H4 (cell line): ENCODE measurements at regions not wholly inside any gene's neighbourhood (a gene's known extent, or its start where the extent isn't known, plus 50 kb on each side); places are given as distances from the start of the nearest gene placed in this dataset.
"Not testable (repeated sequence)": the region's sequence is repeated elsewhere in the genome, so short reads cannot be mapped to it uniquely, and the experiment has no call there.

Source experiments
- DNase-seq: peaks from one replicate; pipeline ENCODE4 v3.0.0-alpha.2; 2015; ENCODE audit warnings: low spot score

DNA sequence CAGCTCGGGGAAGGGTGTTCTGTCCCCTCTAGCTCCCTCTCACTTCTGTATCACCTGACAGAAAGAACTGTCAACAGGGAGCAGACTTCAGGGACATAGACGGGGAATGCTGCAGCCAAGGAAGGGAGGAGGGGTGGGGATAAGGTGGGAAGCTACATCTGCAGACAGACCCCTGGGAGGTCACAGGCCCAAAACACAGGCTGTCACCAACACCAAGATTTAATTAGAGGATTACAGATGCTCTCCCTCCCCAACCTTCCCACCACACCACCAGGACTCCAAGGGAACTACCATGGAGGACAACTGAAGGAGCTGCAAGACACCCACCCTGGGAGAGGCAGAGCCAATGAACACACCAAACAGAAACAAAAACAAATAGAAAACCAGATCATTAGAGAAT is 425.2 kb upstream of the VSTM2A start:
- DNase-seq = no peak

DNA sequence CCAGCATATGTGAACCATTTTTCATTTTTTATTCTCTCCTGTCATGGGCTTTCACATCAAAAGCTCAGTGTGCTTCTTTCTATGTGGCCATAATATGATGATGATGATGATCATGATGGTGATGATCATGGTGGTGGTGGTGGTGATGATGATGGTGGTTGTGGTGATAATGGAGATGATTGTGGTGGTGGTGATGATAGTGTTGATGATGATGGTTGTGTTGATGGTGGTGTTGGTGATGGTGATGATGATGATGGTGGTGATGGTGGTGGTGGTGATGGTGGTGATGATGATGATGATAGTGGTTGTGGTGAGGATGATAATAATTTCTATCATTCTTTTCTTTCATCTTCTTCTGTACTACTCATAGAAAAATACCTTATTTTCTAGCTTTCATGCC is 413.1 kb upstream of the VSTM2A start:
- no peak for DNase-seq

DNA sequence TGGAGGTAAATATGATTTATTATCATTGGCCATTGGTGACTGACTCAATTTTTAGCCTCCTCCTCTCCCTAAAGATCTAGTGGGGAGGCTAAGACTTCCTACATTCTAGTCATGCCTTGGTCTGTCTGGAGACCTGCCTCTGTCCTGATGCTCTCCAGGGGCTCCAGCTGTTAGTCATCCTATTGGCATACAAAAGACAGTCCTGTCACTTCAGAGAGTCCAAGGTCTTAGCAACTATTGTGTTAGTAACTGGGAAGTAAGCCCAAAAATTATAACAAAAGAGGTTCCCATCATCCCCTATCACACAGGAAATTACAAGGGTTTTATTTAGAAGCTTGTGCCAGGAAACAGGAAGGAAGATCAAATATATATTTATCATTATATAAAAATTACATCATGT is 400.6 kb upstream of the VSTM2A start:
- no peak for DNase-seq

DNA sequence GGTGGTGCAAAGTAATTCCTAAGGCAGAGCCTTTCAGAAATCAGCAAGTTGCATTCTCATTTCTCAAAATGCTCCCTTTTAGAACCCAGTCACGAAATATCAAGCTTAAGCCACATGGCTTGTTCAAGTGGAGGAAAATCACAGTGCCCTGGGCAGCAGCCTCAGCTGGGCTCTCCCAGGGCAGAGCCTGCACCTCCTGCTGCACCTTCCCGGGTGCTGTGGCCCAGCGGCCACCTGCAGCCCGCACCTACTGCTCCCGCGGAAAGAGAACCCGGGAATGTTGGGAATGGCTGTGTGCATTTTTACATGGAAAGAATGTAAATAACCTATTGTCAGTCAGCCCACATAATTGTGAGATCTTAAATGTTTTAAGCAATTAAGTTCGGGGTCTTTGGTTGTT is 396.5 kb upstream of the VSTM2A start:
- no peak for DNase-seq

DNA sequence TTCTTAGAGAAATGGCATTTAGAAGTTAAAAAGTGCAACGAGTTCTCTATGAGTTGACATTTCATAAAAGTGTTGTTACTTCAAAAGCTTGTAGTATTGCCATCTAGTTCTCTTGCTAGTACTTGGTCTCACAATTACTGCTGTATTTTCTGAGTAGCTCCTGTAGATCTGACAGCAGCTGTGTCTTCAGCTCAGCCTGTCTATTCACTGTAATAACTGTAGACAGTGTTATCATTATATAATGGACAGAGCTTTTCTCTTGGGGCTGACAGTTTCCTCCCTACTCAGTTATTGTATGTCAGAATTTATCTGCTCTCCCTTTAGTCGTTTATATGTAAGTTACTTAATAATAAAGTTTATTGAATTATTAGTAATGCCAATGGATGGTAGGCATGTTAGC is 388.7 kb upstream of the VSTM2A start:
- DNase-seq = no peak

DNA sequence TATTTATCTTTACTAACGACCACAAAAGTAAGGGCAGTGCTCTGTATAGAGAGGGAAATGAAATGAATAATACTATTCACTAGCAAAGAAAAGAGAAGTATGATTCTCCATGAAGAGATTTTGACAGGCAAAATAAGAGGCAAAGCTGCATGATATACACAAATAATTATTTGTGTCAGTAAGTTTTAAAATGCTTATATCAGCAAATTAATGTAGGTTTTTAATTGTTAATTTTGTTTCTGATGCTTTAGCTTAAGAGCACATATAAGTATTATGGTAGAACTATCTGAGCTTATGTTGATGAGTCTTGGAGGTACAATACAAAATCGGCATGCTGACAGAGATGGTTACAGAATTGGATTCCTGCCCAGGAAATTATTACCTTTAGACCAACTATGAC is 383.1 kb upstream of the VSTM2A start:
- DNase-seq = no peak

DNA sequence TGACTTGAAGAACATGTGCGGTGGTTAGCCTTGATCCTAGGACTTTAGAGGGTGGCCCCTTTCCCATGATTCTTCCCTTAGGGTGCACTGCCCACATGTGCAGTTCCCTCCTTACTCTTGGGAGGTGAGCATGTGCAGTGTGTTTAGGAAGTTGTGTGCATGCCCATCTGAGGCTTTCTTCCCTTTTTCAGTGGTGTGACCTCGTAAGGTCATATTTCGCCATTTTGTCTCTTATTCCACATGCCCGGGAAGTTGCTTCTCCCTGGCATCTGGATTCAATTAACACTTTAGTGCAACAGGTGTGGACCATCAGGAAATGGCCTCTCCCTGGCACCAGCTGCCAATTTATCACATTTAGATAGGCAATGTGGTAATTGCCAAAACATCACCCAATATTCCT is 380.6 kb upstream of the VSTM2A start:
- no peak for DNase-seq

DNA sequence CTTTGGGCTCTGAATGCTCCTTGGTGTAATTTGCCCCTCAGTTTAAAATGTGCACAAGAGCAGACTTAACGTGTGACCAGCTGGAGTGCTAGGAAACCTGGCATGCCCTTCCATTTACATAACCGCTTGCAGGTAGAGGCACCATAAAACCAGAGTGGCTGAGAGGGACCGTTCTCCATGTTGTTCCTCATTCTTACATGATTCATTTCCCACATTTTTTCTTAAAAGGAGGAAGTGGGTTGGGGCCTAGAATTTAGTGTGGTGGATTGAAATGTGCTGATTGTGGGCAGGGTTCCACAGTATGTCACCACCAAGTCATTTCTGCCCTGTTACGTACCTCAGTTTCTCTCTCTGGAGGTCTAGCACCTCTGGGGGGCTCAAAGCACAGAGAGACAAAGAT is 375.8 kb upstream of the VSTM2A start:
- no peak for DNase-seq

DNA sequence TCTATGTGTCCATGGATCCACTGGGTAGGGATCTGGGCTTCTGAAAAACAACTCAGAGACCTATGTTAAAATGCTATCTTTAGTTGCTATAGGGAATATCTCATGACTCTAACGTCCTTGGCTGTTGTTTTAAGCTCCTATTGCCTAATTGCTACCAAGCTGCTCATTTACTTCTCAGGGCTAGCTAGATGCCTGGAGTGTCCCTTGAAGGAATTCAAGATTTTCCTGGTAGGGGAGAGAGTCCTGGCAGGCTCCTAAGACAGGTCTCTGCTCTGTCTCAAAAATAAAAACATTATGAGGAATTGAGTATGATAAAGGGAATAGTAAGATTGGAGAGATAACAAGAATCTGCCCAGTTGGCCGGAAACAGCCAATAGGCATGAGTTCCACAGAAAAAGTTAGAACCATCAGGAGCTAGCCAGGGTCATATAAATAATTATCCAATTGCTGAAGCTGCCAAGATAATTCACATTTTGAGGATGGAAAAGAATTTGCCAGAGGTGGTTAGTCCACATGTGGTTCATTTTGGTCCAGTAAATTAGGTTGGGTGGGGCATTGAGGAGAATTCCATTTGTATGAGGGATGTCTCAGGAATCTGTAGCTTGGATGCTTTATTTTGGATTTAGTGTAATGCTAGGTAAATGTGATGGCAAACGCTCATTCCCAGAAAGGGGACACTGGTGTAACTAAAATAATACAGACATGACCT is 362.7 kb upstream of the VSTM2A start:
- no peak for DNase-seq

DNA sequence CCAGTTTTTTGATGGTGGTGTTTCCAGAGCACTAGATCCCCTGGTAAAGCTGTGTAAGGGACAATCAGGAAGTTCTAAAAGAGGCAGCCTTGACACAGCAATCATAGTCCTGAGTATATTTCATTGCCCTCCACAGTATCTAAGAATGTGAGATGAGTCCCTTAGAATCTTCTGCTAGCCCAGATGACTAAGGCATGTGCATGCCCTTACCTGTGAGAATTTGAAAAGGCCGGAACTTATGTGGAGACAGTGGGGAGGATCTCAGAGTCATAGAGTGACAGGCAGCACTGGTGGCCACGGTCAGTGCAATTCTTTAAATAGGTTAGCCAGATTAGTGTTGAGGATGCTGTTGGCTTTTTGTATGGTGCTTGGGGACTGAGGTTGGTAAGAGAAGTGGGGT is 361.4 kb upstream of the VSTM2A start:
- no peak for DNase-seq

DNA sequence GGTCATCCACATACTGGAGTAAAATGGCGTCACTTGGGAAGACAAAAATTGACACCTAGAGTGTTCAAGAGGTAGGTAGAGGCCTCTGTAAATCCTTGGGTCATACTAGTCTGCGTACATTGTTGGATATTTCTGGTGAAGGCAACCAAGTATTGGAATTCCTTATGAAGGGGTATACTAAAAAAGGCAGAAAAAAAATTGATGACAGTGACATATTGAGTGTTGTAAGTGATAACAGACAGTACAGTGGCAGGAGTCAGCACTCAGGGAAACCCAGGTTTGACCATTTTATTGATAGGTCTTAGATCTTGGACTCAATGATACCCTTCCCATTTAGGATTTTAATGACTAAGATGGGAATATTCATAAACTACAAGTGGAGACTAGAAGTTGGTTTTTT is 359.1 kb upstream of the VSTM2A start:
- no peak for DNase-seq

DNA sequence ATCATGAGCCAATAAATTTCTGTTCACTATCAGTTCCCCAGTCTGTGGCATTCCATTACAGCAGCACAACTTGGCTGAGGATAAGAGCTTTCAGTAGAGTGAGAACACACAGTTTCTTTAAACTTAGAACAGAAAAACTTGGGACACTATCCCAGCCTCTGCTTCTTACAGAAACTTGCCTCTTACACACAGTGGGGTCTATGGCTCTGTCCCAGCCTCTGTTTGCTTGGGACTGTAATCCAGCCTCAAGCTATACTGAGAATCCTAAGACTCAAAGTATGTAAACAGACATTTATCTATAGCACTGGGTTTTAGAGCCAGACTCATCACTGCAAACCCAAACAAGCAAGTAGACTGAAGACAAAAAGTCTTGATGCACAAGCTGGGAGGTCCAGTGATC is 355.8 kb upstream of the VSTM2A start:
- DNase-seq = no peak

DNA sequence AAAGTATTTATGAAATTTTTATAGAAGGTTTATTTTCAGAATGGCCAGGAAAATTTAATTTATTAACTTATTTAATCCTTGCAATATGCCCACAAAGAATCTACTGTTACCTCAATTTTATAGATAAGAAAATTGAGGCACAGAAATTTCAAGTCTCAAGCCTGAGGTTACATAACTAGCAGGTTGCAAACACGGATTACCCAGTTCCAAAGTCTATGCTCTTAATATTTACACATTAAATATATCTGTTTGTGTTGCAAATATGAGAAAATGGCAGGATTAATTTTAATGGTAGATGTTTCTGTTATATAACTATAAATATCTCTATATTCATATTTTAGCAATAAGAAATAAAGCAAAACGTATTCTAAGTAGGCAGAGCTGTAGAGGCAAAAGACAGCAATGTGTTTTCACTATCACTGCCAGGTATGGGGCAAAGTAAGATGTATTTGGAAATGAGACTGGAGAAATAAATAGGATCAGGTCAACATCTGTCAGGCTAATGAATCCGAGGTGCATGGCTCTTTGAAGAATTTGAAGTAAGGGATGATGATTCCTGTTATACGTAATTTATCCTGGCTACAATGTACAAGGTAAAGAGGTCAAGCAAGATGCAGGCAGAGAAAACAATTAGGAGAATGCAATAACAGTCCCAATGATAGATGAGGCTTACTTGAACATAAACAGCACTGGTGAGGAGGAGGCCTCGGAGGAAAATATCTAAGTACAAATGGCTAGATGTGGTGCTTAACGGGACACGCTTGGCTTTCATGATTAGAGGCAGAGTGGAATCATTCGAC is 354.1 kb upstream of the VSTM2A start:
- no peak for DNase-seq

DNA sequence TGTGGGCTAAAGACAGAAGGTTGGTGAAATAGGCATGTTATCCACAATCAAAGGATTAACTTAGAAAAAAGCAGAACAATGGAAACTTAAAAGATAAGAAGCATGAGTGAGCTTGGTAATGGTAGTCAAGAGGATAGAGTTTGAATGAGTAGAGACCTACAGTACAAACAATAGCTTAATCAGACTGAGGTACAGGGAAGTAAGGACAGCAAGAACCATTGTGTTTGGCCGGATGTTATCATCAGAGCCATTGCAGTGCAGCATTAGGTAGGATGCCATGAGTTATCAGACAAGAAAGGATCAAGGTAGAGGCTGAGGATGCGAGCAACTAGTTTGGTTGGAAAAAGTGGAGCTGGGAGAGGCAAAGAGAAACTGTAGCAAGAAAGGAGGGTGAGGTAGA is 353.3 kb upstream of the VSTM2A start:
- DNase-seq = no peak

DNA sequence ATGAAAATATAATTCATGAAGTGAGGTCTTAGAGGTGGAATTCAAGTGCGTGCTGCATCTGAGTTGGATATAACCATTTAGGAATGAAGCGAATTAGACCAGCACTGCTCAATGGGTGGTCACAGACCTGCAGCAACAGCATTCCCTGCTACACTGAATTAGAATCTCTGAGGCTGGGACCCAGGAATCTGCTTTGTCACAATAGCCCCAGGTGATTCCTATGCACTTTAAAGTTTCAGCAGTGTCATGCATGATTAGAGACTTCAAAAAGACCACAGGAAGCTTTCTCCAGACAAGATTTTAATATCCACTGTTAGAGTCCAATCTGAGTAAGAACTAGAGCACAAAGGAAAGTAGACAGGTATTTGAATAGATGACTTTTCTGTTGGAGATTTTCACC is 352.8 kb upstream of the VSTM2A start:
- no peak for DNase-seq

DNA sequence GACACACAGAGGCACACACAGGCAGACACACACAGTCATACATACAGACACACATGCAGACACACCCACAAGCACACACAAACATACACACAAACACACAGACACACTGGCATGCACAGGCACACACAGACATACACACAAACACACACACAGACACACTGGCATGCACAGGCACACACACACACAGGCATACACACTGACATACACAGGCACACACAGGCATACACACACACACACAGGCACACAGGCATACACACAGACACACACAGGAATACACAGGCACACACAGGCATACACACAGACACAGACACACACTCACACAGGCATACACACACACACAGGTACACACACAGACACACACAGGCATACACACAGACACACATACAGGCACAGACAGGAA is 340.7 kb upstream of the VSTM2A start:
- DNase-seq = no peak

DNA sequence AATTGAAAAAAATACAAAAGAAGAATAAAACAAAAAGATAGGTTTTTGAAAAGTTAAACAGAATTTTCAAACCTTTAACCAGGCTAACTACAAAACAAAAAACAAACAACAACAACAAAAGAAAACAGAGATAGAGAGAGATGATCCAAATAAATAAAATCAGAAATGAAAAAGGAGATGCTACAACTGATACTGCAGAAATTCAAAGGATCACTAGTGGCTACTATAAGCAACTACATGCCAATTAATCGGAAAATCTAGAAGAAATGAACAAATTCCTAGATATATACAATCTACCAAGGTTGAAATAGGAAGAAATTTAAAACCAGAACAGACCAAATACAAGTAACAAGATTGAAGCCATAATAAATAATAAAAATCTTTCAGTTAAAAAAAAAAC is 326.8 kb upstream of the VSTM2A start:
- DNase-seq = no peak

DNA sequence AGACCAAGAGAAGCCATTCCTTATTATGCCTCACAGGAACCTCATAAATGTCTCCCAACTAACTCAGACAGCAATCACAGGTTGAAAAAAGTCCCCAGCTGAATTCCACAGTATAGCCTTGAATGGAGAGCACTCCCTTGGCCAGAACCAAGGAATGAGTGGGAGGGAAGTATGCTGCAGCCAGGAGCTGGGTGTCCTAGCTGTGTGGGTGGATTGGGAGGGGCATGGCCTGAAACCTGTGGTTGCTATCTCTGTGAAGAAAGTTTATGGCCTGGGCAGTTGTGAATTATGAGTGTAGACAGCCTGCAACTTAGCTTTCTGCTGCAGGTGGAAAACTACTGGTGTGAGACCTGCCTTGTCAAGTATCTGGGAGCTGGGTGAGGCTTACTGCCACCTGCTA is 316.1 kb upstream of the VSTM2A start:
- DNase-seq = not testable (repeated sequence)

DNA sequence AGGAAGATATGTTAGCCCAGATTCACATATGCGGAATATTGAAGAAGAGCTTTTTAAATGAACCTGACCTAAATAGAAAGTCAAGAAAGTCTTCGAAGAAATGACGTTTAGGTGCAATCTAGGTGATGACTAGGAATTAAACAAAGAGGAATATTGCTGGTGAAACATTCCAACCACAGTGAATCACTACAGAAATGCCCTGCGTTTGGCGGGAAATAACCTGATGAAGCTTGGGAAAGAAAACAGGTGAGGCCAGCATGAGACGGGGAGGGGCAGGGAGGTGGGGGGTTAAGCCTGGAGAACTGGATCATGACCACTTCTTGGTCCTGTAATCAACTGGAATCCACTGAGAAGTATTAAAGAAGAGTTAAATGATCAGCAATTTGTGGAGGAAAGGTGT is 299.4 kb upstream of the VSTM2A start:
- no peak for DNase-seq

DNA sequence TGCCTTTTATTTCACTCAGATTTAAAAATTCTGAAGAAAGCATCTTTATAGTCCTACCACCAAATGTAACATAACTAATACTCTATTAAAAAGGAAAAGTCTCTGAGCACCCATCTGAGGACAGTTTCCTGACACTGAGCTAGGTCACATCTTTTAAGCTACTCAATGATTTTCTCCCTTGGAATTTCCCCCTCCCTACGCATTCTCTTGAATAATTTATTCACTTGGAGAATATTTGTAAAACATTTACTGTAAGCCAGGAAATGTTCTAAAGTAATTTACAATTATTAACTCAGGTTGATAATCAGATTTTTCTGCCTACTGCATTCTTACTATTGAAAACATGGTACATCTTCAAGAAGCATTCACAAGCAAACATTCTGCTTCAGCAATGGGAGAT is 297.2 kb upstream of the VSTM2A start:
- no peak for DNase-seq

DNA sequence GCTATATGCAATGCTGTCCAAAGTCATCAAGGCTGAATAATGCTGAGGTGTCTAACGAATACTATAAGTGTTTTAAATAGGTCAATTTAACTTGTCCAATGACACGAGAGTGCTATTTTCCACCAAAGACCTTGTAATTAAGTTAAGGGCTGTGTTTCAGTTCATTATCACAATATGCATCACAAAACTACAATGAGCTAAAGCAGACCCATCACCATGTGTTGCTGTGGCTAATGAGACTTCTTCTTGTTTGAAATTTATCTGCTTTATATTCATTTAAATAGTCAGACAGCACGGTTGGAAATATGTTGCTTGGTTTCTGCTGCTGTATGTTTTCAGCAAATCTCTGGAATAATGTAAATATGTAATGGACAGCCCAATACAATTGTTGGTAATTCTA is 292.5 kb upstream of the VSTM2A start:
- no peak for DNase-seq

DNA sequence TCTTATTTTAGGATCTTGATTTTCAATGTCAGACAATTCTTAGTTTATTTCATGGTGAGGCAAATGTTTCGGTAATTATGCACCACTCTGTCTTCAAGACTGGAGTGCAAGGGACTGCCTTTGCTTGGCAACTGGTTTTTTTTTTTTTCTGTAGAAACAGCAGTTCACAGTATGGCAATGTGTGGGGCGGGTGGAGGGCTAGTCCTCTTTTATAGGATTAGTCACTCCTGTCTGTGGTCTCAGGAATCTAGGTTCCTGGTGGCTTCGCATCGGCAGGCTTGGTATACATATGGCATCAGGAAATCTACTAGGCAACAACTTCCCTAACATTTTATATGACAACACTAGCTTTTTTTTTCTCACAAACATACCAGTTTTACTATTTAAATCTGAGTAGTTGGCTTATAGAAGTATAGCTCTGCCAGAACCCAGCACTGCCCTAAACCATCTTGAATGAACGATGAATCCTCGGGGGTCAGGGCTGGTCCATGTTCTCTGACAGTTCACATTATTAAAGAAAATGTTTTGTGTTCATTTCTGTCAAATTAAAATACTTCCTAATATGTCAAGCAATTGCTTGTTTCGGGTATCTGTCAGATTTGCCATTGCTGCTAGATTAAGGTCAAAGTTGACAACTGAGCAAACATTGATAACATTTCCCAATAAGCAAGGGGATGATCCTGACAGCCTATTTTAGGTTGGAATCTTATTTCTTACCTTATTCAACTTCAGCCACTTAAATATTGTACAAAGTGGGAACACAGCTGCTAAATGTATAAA is 289.7 kb upstream of the VSTM2A start:
- DNase-seq = peak; percentile 82

DNA sequence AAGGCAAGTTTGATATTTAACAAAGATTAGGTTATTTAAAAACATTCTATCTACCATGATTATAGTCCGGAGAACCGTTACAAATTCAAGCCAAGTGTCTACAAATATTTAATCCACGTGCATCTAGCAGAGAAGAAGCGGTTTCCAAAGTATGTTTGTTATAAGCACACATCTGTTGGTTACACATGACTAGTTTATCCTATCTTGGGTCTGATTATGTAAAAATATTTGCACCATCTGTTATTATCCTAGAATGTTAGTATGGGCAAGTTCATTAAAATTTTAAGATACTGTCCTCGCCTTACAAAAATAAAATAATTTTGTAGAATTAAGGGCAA is 289.2 kb upstream of the VSTM2A start:
- no peak for DNase-seq
